GM20431 (cell line): ENCODE measurements at regions not wholly inside any gene's neighbourhood (a gene's known extent, or its start where the extent isn't known, plus 50 kb on each side); places are given as distances from the start of the nearest gene placed in this dataset.

Source experiments
- in situ Hi-C: fragments of 300-500 bp; cut with MseI, MboI; formaldehyde crosslinking; loops from one replicate; pipeline ENCODE4 v1.15.0; 2020; ENCODE audit warnings: low sequenced_read_pairs; ENCODE audit not compliant: unreplicated experiment

- in situ Hi-C loops, result no loop called here
These were observed 229.1 kb downstream of the VEGFC start for GRCh38 chr4:176563591-176563990.

- in situ Hi-C loops, result no loop called here
These were observed 227.7 kb downstream of the VEGFC start for GRCh38 chr4:176565049-176565448.

GRCh38 chr4:176566769-176567168, 226.0 kb downstream of the VEGFC start:
- in situ Hi-C loops, result no loop called here

GRCh38 chr4:176568238-176568637, 224.5 kb downstream of the VEGFC start:
- in situ Hi-C loops, result no loop called here

- in situ Hi-C loops, result no loop called here
These were observed 223.4 kb downstream of the VEGFC start for GRCh38 chr4:176569301-176569700.

GRCh38 chr4:176571206-176571605, 221.5 kb downstream of the VEGFC start:
- in situ Hi-C loops, result no loop called here

- in situ Hi-C loops, result no loop called here
These were observed 217.5 kb downstream of the VEGFC start for GRCh38 chr4:176575141-176575730.

- in situ Hi-C loops, result no loop called here
These were observed 213.5 kb downstream of the VEGFC start for GRCh38 chr4:176579226-176579625.

GRCh38 chr4:176583278-176583677, 209.4 kb downstream of the VEGFC start:
- in situ Hi-C loops, result no loop called here

GRCh38 chr4:176584031-176584606, 208.6 kb downstream of the VEGFC start:
- in situ Hi-C loops, result no loop called here

GRCh38 chr4:176587920-176588319, 204.8 kb downstream of the VEGFC start:
- in situ Hi-C loops, result no loop called here

- in situ Hi-C loops, result no loop called here
These were observed 204.3 kb downstream of the VEGFC start for GRCh38 chr4:176588436-176588835.

- in situ Hi-C loops, result no loop called here
These were observed 199.6 kb downstream of the VEGFC start for GRCh38 chr4:176592976-176593670.

GRCh38 chr4:176593943-176594342, 198.8 kb downstream of the VEGFC start:
- in situ Hi-C loops, result no loop called here

GRCh38 chr4:176595257-176595656, 197.5 kb downstream of the VEGFC start:
- in situ Hi-C loops, result no loop called here

- in situ Hi-C loops, result no loop called here
These were observed 191.6 kb downstream of the VEGFC start for GRCh38 chr4:176601124-176601523.

- in situ Hi-C loops, result no loop called here
These were observed 184.9 kb downstream of the VEGFC start for GRCh38 chr4:176607807-176608206.

GRCh38 chr4:176608346-176608745, 184.4 kb downstream of the VEGFC start:
- in situ Hi-C loops, result no loop called here

GRCh38 chr4:176610594-176610993, 182.1 kb downstream of the VEGFC start:
- in situ Hi-C loops, result no loop called here

GRCh38 chr4:176611381-176611780, 181.3 kb downstream of the VEGFC start:
- in situ Hi-C loops, result no loop called here

GRCh38 chr4:176611951-176612350, 180.8 kb downstream of the VEGFC start:
- in situ Hi-C loops, result no loop called here

GRCh38 chr4:176614793-176615192, 177.9 kb downstream of the VEGFC start:
- in situ Hi-C loops, result no loop called here
